Stomach (tissue), 4 donors: ENCODE measurements at regions not wholly inside any gene's neighbourhood (a gene's known extent, or its start where the extent isn't known, plus 50 kb on each side); places are given as distances from the start of the nearest gene placed in this dataset.

Source experiments
- CTCF ChIP-seq, 7 experiments: fragments of 450-650 bp in 4 of 7; fragments of 200-600 bp in 3 of 7; sonication (generic) in 3 of 7; IDR thresholded peaks; one replicate each; pipeline ENCODE4 v1.5.1; 2016 to 2019; ENCODE audit warnings: antibody characterized with exemption in 7 of 7, control low read depth in 2 of 7, mild to moderate bottlenecking in 1 of 7
- EP300 ChIP-seq: sonication (generic); formaldehyde crosslinking; IDR thresholded peaks from one replicate; pipeline ENCODE4 v1.6.1; 2017; ENCODE audit warnings: antibody characterized with exemption
- POLR2A ChIP-seq, 4 donors: fragments of 450-650 bp; IDR thresholded peaks; one replicate each; pipeline ENCODE4 v1.6.1; 2016; ENCODE audit warnings: antibody characterized with exemption in 4 of 4, control low read depth in 2 of 4, mild to moderate bottlenecking in 1 of 4, moderate library complexity in 1 of 4
- POLR2AphosphoS5 ChIP-seq, 3 donors: sonication (generic); formaldehyde crosslinking; IDR thresholded peaks; one replicate each; pipeline ENCODE4 v1.6.1; 2016; ENCODE audit warnings: antibody characterized with exemption in 3 of 3

DNA sequence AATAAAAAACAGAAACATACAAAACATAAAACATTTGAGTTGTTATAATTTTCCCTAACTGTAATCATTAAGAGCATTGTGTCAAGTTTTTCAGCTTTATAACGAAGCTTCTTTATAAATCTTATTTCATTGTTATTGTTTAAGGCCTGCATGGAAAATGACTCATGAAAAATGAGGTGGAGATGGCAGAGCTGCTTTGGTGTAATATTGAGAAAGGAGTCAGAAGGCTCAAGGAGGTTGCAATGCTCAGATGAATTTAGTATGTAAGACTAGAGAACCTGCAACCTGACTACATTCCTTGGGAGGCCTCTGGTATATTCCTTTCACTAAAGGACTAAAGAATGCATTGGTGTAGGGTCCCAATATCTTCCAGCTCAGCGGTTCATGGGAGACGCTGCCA is 61.5 kb downstream of the TMEM30B start:
- no peak for TF ChIP-seq POLR2AphosphoS5 (IDR thresholded peaks at IDR 0.05)
- TF ChIP-seq CTCF (IDR thresholded peaks at IDR 0.05), result no peak
- TF ChIP-seq POLR2A (IDR thresholded peaks at IDR 0.05), result no peak
- TF ChIP-seq EP300, result no peak
